Body of pancreas (tissue), 4 donors: ENCODE measurements at regions not wholly inside any gene's neighbourhood (a gene's known extent, or its start where the extent isn't known, plus 50 kb on each side); places are given as distances from the start of the nearest gene placed in this dataset.

Experiments
- POLR2A ChIP-seq, 3 donors: fragments of 450-650 bp; IDR thresholded peaks; one replicate each; pipeline ENCODE4 v1.6.1; 2016; ENCODE audit warnings: antibody characterized with exemption in 3 of 3, mild to moderate bottlenecking in 2 of 3
- TF ChIP-seq, protein P1 (sequence below), 7 experiments: fragments of 450-650 bp in 4 of 7; fragments of 200-600 bp in 3 of 7; sonication (generic) in 3 of 7; IDR thresholded peaks; one replicate each; pipeline ENCODE4 v1.5.1; 2016 to 2019; ENCODE audit warnings: antibody characterized with exemption in 7 of 7

DNA sequence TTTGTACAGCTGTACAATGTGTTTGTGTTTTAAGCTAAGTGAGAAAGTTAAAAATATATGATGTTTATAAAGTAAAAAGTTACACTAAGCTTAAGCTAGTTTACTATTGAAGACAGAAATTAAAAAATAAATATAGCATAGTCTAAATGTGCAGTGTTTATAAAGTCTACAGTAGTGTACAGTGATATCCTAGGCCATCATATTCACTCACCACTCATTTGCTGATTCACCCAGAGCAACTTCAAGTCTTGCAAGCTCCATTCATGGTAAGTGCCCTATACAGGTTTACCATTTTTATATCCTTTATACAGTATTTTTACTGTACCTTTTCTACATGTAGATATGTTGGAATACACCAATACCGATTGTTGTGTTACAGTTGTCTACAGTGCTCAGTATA, 553.2 kb upstream of the TBL1XR1 start:
- TF ChIP-seq, protein P1, sequence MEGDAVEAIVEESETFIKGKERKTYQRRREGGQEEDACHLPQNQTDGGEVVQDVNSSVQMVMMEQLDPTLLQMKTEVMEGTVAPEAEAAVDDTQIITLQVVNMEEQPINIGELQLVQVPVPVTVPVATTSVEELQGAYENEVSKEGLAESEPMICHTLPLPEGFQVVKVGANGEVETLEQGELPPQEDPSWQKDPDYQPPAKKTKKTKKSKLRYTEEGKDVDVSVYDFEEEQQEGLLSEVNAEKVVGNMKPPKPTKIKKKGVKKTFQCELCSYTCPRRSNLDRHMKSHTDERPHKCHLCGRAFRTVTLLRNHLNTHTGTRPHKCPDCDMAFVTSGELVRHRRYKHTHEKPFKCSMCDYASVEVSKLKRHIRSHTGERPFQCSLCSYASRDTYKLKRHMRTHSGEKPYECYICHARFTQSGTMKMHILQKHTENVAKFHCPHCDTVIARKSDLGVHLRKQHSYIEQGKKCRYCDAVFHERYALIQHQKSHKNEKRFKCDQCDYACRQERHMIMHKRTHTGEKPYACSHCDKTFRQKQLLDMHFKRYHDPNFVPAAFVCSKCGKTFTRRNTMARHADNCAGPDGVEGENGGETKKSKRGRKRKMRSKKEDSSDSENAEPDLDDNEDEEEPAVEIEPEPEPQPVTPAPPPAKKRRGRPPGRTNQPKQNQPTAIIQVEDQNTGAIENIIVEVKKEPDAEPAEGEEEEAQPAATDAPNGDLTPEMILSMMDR (IDR thresholded peaks at IDR 0.05): no peak
- TF ChIP-seq POLR2A (IDR thresholded peaks at IDR 0.05): no peak
